ENCODE measurements at regions not wholly inside any gene's neighbourhood (a gene's known extent, or its start where the extent isn't known, plus 50 kb on each side); places are given as distances from the start of the nearest gene placed in this dataset.

- TF ChIP-seq CTCF (IDR thresholded peaks at IDR 0.05): no peak
- TF ChIP-seq EZH2 (IDR thresholded peaks at IDR 0.05; ENCODE audit: borderline replicate concordance, insufficient read depth, low read depth, low read length, poor library complexity, severe bottlenecking): no peak
These were observed 196.6 kb downstream of the HS3ST3A1 start for GRCh38 chr17:13405080-13405479.
